Activated CD8-positive, alpha-beta memory T cell treated with anti-CD3 and anti-CD28 coated beads, Interleukin-2, amount 50 U/mL, for 24 hours (primary cell): ENCODE measurements at regions not wholly inside any gene's neighbourhood (a gene's known extent, or its start where the extent isn't known, plus 50 kb on each side); places are given as distances from the start of the nearest gene placed in this dataset.

Source experiments
- DNase-seq: peaks from one replicate; pipeline ENCODE4 v3.0.0-alpha.2; 2020; ENCODE audit errors: extremely low read depth

DNA sequence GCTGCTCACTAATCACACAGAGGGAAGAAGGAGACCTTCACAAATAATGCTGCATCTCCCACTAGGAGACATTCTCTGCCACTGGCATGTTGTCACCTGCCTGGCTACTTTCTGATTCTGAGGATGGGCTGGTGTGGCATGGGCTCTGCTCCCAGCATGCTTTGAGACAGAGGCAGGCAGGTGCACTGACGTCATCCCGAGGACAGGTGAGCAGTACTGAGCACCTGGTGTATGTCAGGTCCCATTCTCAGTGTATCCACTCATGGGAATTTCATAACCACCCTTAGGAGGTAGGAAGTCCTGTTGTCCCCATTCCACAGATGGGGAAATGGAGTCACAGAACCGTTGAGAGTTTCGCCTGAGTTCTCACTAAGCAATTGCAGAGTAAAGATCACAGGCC is 597.9 kb downstream of the VRK1 start:
- no peak for DNase-seq

DNA sequence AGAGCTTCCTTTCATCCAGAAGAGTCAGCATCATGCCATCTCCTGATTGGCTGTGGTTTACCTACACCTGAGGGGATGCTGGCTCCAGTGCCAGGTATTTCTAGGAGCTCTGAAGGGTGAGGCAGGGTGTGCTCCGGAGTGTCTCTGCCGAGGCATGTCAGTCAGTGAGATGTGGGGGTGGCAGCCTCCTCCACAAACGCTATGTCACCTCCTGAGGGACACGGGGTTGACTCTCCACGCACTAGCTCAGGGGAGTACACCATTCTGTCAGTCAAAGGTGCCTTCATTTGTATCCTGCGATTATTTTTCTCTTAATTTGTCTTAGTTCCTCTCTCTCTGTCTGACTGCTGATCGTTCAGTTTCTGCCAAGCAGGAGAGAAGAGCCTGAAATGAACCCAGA is 604.5 kb downstream of the VRK1 start:
- no peak for DNase-seq

DNA sequence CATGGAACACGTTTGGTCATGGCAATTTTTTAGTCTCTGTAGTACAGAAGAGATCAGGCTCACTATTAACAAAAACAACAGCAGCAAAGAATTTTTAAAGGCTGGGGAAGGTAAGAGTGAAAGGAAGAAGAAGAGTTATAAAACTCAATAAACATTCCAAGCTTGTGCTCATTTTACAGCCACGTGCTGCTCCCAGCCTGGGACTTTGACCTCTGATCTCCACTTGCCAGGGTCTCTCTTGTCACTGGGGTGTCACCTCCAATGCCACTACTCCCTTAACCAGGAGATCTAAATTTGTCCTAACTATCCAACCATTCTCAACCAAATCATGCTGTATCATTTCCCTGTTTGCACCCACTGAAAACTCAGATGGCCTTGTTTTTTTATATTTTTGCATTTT is 605.1 kb downstream of the VRK1 start:
- DNase-seq: no peak

DNA sequence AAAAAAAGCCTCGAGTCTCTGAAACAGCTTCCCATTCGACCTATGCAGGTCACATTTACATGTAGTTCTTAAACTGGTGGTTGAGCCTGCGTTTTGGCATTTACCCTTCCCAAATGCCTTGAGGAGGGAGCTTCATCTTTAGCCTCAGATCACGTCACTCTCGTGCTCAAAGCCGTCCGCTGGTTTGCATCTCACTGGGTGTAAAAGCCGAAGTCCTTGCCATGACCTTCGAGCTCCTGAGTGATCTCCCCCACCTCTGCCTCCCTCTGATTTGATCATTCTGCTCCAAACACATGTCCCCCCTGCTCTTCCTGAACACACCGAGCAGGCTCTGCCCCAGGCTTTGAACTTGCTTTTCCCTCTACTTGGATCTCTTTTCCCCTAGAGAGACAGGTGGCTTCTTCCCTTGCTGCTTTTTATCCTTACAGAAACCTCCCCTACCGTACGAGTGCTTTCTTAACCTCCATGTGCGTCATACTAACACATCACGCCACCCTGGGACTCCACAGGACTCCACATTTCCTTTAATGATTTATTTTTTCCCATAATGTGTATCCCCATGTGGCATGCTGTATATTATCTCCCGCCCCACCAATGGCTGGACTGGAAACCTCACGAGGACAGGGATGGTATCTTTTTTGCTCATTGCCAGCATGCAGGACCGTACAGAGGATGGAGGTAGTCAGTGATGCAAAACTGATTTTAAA is 610.7 kb downstream of the VRK1 start:
- no peak for DNase-seq

DNA sequence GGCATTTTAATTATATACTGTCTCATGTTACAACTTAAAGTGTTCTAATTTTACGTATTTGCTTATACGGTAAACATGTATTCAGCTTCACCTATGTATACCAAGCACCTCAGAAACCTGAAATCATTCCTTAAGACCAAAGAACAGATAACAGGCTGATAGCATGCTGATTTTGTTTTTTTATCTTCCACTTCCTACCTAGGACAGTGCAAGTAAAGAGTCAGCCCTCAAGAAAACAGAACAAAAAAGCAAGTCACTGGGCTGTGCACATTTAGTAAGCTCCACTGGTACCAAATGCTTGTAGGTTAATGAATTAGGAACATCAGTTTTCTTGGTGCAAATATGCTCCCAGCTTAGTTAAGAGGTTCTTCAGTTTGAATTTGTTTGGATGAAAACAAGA is 611.3 kb downstream of the VRK1 start:
- no peak for DNase-seq

DNA sequence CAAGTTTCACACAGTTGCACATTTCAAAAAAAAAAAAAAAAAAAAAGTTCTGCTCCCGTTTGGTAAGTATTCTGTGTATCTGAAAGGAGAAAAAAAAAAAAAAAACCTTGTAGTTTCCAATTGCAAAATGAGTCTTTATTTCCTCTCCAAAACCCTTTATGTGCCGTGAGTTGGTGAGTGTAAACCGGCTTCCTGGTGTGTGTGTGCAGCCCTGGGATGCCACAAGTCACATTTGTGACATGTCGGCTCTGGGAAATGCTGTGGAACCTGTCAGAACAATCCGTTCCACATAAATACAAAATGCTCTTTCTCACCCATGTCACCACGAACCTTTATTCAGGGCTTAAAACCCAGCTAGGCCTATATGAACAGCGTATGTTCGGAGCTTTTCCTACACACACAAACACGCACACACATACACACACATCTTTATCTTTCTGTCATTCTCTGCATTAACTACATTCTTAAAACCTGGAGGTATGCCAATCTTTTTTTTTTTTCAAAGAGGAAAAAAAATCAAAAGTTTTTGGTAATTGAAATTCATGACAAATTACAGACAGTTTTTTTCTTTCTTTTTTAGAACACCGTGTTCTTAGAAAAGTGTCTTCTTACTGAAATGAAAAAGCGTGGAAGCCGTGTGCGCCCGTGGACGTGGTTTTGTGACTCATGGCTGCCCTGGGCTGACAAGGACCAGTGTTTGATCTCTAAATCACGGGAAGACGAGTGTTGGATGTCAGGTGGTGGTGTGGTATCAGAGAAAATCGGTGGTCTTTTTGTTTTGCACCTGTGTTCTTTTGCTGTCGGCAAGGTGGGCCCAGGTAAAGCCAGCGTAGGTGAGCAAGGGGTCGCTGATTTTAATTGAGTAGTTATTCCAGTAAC is 612.0 kb downstream of the VRK1 start:
- no peak for DNase-seq

DNA sequence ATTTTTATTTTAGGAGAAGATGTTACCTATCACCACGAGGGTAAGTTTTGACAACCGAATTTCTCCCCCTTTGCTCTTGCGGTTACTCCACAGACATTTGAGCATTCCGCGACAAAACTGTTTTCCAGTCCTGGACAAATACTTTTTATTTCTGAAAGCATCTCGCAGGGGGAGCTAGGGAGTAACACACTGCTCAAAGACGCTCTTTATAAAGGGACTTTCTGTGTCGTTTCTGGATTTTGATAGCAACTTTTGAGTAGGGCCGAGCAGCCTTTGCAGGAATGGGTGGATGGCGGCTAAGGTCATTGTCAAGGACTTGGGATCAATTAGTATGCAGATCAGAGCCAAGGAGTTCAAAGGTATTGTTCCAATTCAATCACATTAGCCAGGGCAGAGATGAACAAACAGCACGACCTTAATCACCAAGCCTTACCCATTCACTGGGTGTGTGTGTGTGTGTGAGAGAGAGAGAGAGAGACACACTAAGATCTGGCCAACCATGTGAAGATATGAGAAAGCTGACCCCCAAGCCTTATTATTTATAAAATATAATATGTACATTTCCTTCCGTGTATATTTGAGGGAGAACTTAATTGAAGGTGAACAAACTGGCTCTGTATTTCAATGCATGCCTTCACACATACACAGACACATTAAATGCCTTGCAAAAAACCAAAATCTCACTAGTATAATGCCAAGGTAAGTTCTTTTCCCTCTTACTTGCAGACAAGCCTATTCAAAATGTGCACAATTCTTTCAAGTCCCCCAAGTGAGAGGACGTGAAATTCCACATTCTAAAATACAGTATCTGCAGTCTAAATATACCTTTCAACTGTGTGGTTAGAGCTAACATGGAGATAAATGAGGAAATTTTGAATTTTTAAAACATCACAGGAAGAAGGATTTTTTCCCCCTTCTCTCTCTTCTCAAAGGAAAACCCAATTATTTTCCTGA is 613.8 kb downstream of the VRK1 start:
- no peak for DNase-seq

DNA sequence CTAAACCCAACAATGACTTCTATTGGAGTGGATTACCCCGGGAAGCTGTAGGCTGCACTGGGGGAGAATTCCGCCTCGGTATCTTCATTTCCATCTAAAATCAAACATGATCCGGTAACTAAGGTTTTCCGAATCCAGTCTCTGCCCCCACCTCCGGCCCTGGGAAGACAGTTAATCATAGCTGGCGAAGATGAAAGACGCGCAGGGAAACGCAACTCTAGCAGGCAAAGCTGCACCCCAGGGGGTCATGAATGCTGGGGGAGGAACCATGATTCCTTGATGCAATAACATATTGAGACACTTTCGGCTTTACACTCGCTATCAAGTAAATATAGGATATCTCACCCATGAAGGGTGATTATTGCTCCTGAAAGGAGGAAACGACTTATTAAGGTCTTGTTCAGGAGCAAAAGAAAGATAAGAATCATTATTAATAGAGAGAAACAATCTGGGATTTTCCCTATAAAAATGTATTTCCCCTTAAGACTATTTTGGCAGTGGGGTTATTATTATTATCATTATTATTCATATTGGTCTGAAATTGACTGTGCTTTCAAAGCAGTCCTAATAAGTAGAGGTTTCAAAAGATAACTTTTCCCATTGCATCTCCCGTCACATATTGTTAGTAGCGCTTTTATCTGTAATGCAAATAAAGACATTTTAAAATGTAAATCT is 614.9 kb downstream of the VRK1 start:
- DNase-seq: no peak

DNA sequence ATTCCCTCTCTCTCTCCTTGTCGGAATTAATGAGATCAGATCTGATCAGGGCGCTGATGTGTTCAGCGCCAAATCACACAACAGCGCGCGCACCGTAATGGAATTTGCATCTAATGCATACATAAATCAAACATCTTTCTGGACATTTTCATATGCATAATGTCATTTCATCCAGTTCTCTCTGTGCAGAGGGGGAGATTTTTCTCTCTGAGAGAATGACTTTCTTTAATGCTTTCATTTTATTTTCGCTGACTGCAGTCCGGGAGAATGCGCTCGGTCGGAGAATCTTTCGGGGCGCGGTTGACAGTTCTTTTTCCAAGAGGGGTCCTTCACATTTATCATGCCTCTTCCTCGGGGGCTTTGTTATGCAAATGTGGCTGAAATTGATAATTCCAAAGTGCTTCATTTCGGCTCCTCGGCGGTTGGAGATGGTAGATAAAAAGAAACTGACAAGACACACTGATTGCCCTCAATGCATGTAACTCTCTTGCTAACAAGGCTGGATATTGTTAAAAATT is 615.9 kb downstream of the VRK1 start:
- no peak for DNase-seq

DNA sequence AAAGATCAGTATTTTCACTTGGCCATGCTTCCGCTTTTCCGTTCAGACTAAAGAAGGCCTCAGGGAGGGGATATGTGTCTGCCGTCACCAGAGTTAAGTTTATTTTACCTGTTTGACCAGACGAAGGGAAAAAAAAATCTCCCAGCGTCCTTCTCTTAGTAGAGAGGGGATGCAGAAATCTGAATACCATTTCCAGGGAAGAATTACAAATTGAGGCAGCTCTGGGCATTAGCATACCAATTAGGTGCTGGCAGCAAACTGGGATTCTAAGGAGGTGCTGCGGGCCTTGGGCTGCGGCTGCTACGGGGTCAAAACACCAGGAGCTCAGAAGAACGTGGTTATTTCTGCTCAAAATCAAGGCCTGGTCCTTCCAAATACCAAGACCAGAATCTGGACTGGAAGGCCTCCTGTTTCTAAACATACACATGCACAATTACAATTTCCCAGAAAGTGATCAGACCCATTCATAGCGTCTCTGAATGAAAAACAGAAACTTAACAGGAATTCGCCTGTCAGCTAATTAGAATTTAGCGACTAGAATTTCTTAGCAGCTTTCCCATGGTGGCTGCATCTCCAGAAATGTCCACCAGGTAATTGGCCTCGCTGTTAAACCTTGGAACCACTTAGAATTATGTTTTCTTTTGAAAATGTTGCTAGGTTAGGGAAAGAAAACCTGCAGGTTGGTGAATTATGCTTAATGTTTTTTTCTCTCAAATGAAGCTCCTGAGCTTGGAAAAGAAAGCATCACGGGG is 617.0 kb downstream of the VRK1 start:
- DNase-seq: no peak

DNA sequence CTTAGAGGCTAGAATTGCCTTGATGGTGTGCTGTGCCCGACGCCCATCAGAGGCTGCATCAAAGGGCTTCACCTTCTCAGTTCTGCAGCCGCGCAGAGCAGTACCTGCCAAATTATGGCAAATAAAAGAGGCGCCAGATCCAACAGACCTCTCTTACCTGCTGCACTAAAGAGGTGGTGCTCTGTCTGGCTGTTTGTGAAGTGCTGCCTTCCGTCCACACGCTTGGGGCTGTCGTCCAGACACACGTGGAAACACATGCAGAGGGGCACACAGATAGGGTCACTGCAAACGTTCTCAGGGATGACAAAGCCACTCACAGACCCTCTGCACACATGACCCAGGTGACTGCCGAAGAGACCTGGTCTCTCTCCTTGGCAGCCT is 617.5 kb downstream of the VRK1 start:
- no peak for DNase-seq

DNA sequence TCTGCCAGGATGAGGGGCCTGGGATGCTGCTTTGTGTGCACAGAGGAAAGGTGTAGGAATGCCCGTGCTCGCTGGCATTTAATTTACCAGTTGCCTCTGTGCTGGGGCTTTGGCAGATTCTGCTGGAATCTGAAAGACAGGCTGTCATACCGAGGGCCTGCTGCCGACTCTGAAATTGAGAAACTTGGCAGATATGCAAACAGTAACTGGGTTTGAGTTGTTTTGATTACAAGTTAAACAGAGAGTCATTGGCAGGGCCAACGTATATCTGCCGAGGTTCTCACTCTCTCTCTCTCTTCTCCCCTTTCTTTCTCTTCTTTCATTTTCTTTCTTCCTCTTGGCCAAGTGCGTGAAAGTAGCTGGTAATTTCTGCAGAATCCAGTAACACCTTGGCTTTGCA is 618.7 kb downstream of the VRK1 start:
- DNase-seq: no peak

DNA sequence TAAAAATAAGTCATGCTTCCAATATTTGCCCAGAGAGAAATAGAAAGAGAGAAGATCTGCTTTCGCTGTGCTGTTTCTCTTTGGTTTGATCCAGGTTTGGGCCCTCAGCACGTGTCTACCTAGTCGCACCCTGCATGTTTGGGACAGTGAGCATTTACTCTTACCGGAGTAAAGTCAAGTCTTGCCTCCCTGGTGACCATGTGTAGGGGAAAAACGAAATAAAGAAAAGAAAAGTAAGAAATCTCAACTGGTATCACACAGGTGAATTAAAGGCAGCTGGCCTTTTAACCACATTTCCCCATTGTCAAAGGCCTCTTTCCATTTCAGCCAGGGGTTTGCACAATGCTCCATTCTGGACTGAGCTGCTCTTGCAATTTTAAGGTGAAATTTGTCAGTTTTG is 619.4 kb downstream of the VRK1 start:
- DNase-seq: no peak

DNA sequence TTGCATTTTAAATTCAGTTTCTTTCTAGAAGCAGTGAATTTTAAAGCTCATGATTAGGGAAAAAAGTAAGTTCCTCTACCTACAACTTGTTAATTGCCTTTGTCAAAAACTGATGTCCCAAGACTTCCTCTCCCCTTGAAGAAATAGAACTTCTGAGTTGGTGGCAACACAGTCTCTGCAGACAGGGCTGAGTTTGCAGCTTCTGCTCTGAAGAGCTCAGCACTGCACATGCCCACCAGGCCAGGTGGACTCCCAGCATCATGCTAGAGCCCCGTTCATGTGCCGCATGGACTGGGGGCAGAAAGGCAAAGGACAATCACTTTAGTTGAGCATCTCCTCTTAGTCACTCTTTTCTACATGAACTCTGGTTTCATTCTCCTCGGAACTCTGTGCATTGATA is 620.1 kb downstream of the VRK1 start:
- DNase-seq: no peak

DNA sequence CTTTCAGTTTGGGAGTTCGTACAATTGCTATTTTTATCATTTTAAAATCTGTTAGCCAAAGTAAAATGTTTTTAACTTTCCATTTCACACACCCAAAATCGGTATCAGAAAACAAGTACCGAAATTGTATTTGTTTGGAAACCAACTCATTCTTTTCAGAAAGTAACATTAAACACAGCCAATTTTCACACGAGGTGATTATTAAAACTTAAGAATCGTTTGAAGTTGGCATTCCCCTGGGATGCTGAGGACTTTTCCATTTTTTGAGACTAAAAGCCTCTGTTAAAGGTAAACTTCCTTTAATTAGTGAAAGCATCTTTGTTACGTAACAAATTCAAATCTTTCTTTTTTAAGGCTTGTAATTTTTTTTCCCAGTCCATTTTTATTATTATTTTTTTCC is 623.0 kb downstream of the VRK1 start:
- no peak for DNase-seq

DNA sequence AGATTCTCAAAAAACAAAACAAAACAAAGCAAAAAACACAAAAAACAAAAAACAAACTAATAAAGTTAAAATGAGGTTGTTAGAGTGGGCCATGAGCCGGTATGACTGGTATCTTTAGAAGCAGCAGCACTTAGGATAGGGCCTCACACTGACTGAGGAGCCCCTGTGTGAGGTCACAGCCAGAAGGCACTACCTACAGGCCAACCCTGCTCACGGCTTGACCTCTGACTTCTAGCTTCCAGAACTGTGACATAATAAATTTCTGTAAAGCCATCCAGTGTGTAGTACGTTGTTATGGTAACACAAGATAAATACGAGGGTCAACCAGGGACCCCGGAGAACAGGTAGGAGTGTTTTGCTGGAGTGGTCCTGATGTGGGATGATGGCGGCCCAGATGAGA is 629.6 kb downstream of the VRK1 start:
- DNase-seq: no peak

DNA sequence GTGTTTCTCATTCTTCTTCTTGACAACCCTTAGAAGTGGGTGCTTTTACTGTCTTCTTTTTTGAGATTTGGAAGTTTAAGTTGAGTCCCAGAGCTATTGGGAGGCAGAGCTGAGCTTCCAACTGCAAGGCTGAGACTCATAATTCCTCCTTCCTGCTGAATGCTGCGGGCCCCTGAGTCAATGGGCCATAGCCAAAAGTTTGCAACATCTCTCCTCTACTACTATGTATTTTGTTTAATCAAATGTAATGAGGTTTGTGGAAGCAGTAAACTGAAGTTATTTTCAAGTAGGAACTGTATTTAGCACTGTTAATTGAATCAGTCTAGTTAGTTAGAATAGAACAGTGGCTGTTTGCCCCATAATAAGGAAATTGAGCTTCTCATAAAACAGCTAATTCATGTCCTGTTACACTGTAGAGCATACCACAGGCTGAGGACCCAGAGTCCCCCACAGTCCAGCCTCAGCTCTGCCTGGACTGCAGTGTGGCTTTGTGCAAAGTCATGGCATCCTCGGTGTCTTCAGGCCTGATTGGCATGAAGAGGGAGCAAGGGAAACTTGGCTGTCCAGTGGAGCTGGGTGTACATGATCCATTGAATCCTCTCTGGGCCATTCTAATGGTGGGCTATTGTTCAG is 631.7 kb downstream of the VRK1 start:
- no peak for DNase-seq

DNA sequence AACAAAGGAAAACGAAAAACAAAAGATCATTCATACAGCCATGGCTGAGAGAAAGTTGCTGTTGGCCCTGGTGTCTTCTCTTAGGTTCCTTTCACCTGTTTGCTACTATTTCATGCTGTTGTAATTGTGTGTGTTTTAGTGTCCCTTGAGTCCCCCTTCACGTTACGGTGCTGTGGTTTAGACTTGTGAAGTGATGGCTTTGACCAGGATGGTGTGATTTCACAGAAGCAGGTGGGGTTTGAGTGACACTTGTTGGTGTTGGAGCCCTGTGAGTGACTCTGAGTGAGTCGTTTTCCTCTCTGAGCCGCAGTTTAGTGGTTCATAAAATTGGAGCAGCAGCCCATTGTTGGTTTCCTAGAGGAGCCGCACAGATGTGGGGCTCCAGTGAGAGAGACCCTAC is 635.4 kb downstream of the VRK1 start:
- DNase-seq: no peak

DNA sequence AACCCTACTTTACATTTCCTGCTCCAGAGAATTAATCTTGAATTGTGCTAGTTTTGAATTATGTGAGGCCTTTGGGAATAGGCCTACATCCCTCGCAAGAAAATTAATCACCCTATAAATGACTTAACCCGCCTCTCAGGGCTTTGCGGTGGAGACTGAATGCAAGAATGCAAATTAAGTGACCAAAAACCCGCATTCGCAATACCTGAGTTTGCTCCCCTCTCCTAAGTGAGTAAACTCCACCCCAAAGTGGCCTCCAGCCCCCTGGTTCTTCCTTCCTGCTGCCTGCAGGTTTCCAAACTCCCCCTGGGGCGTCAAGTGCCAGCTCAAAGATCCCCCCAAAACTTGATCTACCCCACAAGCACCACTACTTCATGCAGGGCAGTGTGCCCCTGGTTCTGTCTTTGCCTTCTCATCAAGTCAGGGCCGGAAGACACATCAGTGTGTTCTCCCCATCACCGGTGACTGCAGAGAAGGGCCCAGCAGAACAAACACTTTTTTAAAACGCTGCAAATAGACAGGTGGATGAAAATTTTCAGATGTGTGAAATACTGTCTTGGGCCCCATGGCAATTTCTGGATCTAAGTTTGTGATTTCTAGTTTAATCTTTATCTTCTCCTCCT is 644.7 kb downstream of the VRK1 start:
- DNase-seq: no peak

DNA sequence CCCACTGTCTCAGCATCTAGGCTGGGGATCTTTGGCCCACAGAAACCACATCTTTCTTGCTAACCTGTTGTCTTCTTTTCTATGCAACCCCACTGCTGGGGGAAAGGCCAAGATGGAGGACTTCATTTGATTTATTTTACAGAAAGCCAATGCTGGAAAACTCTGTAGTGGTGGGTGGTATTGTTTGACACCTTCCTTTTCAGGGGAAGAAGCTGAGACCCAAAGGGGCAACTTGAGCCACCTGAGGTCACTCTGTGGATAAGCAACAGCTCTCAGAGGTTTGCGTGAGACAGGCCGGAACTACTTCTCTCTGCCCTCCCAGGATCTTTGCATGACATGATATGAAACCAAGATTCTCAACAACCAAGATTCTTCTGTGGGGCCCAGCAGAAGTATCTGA is 645.2 kb downstream of the VRK1 start:
- DNase-seq: no peak
